A673 (cell line): ENCODE measurements at regions not wholly inside any gene's neighbourhood (a gene's known extent, or its start where the extent isn't known, plus 50 kb on each side); places are given as distances from the start of the nearest gene placed in this dataset.

Experiments used
- CTCF ChIP-seq: fragments of 300-800, 200-600 bp; sonication (generic); conservative IDR thresholded peaks from 2 replicates; pipeline ENCODE4 v1.5.1; 2017; ENCODE audit warnings: low read depth, mild to moderate bottlenecking, antibody characterized with exemption, low read length, moderate library complexity, mixed read lengths
- EZH2 ChIP-seq: fragments of 200-600 bp; sonication (generic); IDR thresholded peaks from 2 replicates; pipeline ENCODE4 v1.6.1; 2017; ENCODE audit warnings: borderline replicate concordance, low read depth, mild to moderate bottlenecking, mixed read lengths, antibody characterized with exemption, low read length; ENCODE audit not compliant: poor library complexity, severe bottlenecking

GRCh38 chr18:59038295-59039039 lies 101.2 kb upstream of the SEC11C start:
- TF ChIP-seq CTCF, result no peak
- TF ChIP-seq EZH2, result no peak
